BJ (cell line): ENCODE measurements at regions not wholly inside any gene's neighbourhood (a gene's known extent, or its start where the extent isn't known, plus 50 kb on each side); places are given as distances from the start of the nearest gene placed in this dataset.

ENCODE experiments used
- CTCF ChIA-PET: fragments of 350-600 bp; formaldehyde crosslinking; extraction: SDS; loops from one replicate; lab custom pipeline; 2021; ENCODE audit warnings: antibody characterized with exemption, inconsistent platforms; lab: Yijun Ruan, JAX
- POLR2A ChIA-PET: fragments of 300-600 bp; sonication (Branson Sonifier 250); formaldehyde crosslinking; extraction: SDS; loops from one replicate; lab custom pipeline; 2021; ENCODE audit warnings: antibody characterized with exemption; lab: Charles Lee
- DNase-seq: peaks from one replicate; pipeline ENCODE4 v3.0.0-alpha.2; 2011; ENCODE audit warnings: low read depth
- H3K27me3 ChIP-seq: 2 replicates; pipeline ENCODE4 v1.6.0; 2011; ENCODE audit warnings: low read length; ENCODE audit not compliant: control insufficient read depth, insufficient read depth
- H3K36me3 ChIP-seq: 2 replicates; pipeline ENCODE4 v1.5.1; 2011; ENCODE audit warnings: low read length; ENCODE audit not compliant: control insufficient read depth, insufficient read depth
- H3K4me3 ChIP-seq: 2 replicates; pipeline ENCODE4 v1.5.1; 2011; ENCODE audit warnings: low read depth, mild to moderate bottlenecking, control low read depth, low read length
- CTCF ChIP-seq: IDR thresholded peaks from 2 replicates; pipeline ENCODE4 v1.5.1; 2011; ENCODE audit warnings: low read depth, mild to moderate bottlenecking, control low read depth, inconsistent platforms, low read length, moderate library complexity; ENCODE audit not compliant: insufficient read depth

GRCh38 chr18:57253903-57254302 lies 98.5 kb upstream of the ST8SIA3 start:
- Histone ChIP-seq H3K4me3 (no peak overlapping the region), H3K36me3 (no peaks in the 10 kb centered on the region), H3K27me3 (no peaks in the 10 kb centered on the region)
- POLR2A ChIA-PET = no interaction called here
- no peak for TF ChIP-seq CTCF
- CTCF ChIA-PET = no interaction called here
- DNase-seq = no peak

- H3K27me3 ChIP-seq = no peaks in the 10 kb centered on the region
- no peaks in the 10 kb centered on the region for H3K36me3 ChIP-seq
- H3K4me3 ChIP-seq = no peak overlapping the region
- ChIA-PET POLR2A (no interaction called here), CTCF (interaction anchor here (1.1 kb wide), 1 partner anchor 11 kb away, joined by 4 read pairs; no protein-coding TSS in a partner anchor)
- no peak for DNase-seq
- TF ChIP-seq CTCF = no peak
These were observed 94.1 kb upstream of the ST8SIA3 start for GRCh38 chr18:57258131-57258777.

GRCh38 chr18:57267368-57267925 lies 84.9 kb upstream of the ST8SIA3 start:
- CTCF ChIA-PET = interaction anchor here (0.6 kb wide), 1 partner anchor 18 kb away, joined by 3 read pairs; no protein-coding TSS in a partner anchor
- Histone ChIP-seq H3K27me3 (no peaks in the 10 kb centered on the region), H3K4me3 (no peak overlapping the region), H3K36me3 (no peaks in the 10 kb centered on the region)
- no peak for TF ChIP-seq CTCF
- POLR2A ChIA-PET = no interaction called here
- no peak for DNase-seq

GRCh38 chr18:57269756-57270155 lies 82.6 kb upstream of the ST8SIA3 start:
- ChIA-PET CTCF (no interaction called here), POLR2A (no interaction called here)
- no peak for DNase-seq
- TF ChIP-seq CTCF = no peak
- Histone ChIP-seq H3K27me3 (no peaks in the 10 kb centered on the region), H3K4me3 (no peak overlapping the region), H3K36me3 (no peaks in the 10 kb centered on the region)

GRCh38 chr18:57270156-57270555 lies 82.2 kb upstream of the ST8SIA3 start:
- H3K4me3 ChIP-seq = no peak overlapping the region
- CTCF ChIA-PET = no interaction called here
- POLR2A ChIA-PET = no interaction called here
- no peak for TF ChIP-seq CTCF
- DNase-seq = no peak
- no peaks in the 10 kb centered on the region for H3K36me3 ChIP-seq
- no peaks in the 10 kb centered on the region for H3K27me3 ChIP-seq
